B cell (primary cell): ENCODE measurements at regions not wholly inside any gene's neighbourhood (a gene's known extent, or its start where the extent isn't known, plus 50 kb on each side); places are given as distances from the start of the nearest gene placed in this dataset.
"Not testable (repeated sequence)": the region's sequence is repeated elsewhere in the genome, so short reads cannot be mapped to it uniquely, and the experiment has no call there.

Experiments used
- CTCF ChIP-seq: fragments of 200-600 bp; IDR thresholded peaks from one replicate; pipeline ENCODE4 v1.8.0; 2022; ENCODE audit warnings: antibody characterized with exemption, mild to moderate bottlenecking
- EZH2 ChIP-seq: IDR thresholded peaks from 2 replicates; pipeline ENCODE4 v1.6.1; 2012; ENCODE audit warnings: borderline replicate concordance, low read depth, mild to moderate bottlenecking, moderate library complexity, low read length; ENCODE audit not compliant: insufficient read depth, poor library complexity, severe bottlenecking

GRCh38 chr2:33690686-33691085, 91.6 kb upstream of the FAM98A start:
- TF ChIP-seq CTCF, EZH2: not testable (repeated sequence)
